SK-N-SH (cell line): ENCODE measurements at regions not wholly inside any gene's neighbourhood (a gene's known extent, or its start where the extent isn't known, plus 50 kb on each side); places are given as distances from the start of the nearest gene placed in this dataset.

ENCODE experiments used
- CTCF ChIA-PET: fragments of 300-600, 350-600 bp; formaldehyde crosslinking; extraction: SDS; loops from one replicate; lab custom pipeline; 2021; lab: Yijun Ruan, JAX
- POLR2A ChIA-PET: fragments of 350-600 bp; sonication (Branson Sonifier 250); formaldehyde crosslinking; extraction: SDS; loops from one replicate; lab custom pipeline; 2020; ENCODE audit warnings: antibody characterized with exemption, inconsistent platforms; lab: Yijun Ruan, JAX
- DNase-seq: peaks from one replicate; pipeline ENCODE4 v3.0.0; 2012
- H2AFZ ChIP-seq: fragments of 200-600 bp; sonication (generic); 2 replicates; pipeline ENCODE4 v1.8.1; 2016; ENCODE audit warnings: antibody characterized with exemption, mild to moderate bottlenecking, low read depth
- H3F3A ChIP-seq: fragments of 200-600 bp; sonication (generic); replicated peaks from 2 replicates; pipeline ENCODE3; 2016; ENCODE audit warnings: antibody characterized with exemption, mild to moderate bottlenecking; ENCODE audit not compliant: insufficient read depth
- H3K27ac ChIP-seq, 2 experiments: fragments of 200-500 bp in 1 of 2; fragments of 200-600 bp in 1 of 2; sonication (Bioruptor generic) in 1 of 2; sonication (generic), shearing (Covaris generic) in 1 of 2; 2 replicates each; pipeline versions ENCODE4 v1.5.1 to v1.6.1; 2014 to 2016; ENCODE audit warnings: low read depth in 2 of 2, inconsistent platforms in 1 of 2, low read length in 1 of 2, mild to moderate bottlenecking in 1 of 2, mixed read lengths in 1 of 2
- H3K27me3 ChIP-seq: fragments of 200-600 bp; sonication (generic), shearing (Covaris generic); 2 replicates; pipeline ENCODE4 v1.6.1; 2016; ENCODE audit warnings: mixed run types; ENCODE audit not compliant: insufficient read depth
- H3K36me3 ChIP-seq, 2 experiments: fragments of 200-500 bp in 1 of 2; fragments of 200-600 bp in 1 of 2; sonication (Bioruptor generic) in 1 of 2; sonication (generic) in 1 of 2; replicated peaks in 1 of 2; 2 replicates each; pipeline versions ENCODE3 to v1.5.1; 2014 to 2016; ENCODE audit warnings: low read length in 1 of 2, mild to moderate bottlenecking in 1 of 2; ENCODE audit not compliant: insufficient read depth in 2 of 2, control insufficient read depth in 1 of 2
- H3K4me1 ChIP-seq, 2 experiments: fragments of 200-500 bp in 1 of 2; fragments of 200-600 bp in 1 of 2; sonication (Bioruptor generic) in 1 of 2; sonication (generic), shearing (Covaris generic) in 1 of 2; 2 replicates each; pipeline versions ENCODE4 v1.5.1 to v1.6.1; 2014 to 2016; ENCODE audit warnings: low read depth in 1 of 2, low read length in 1 of 2, mixed run types in 1 of 2; ENCODE audit not compliant: insufficient read depth in 2 of 2, control insufficient read depth in 1 of 2
- H3K4me2 ChIP-seq: fragments of 200-600 bp; sonication (generic), shearing (Covaris generic); 2 replicates; pipeline ENCODE4 v1.6.1; 2017; ENCODE audit warnings: mixed run types
- H3K4me3 ChIP-seq, 2 experiments: fragments of 200-500 bp in 1 of 2; fragments of 200-600 bp in 1 of 2; sonication (Bioruptor generic) in 1 of 2; sonication (generic), shearing (Covaris generic) in 1 of 2; 2 replicates each; pipeline versions ENCODE4 v1.5.1 to v1.8.1; 2014 to 2016; ENCODE audit warnings: low read depth in 2 of 2, inconsistent platforms in 1 of 2, low read length in 1 of 2, mild to moderate bottlenecking in 1 of 2, mixed read lengths in 1 of 2, moderate library complexity in 1 of 2
- H3K79me2 ChIP-seq: fragments of 200-600 bp; sonication (generic); 2 replicates; pipeline ENCODE4 v1.8.1; 2017; ENCODE audit warnings: mild to moderate bottlenecking; ENCODE audit not compliant: insufficient read depth
- H3K9ac ChIP-seq: fragments of 200-600 bp; sonication (generic); 2 replicates; pipeline ENCODE4 v1.6.1; 2017; ENCODE audit warnings: mixed run types
- H3K9me2 ChIP-seq: fragments of 200-600 bp; sonication (generic); 2 replicates; pipeline ENCODE4 v1.6.1; 2017; ENCODE audit warnings: mixed run types
- H3K9me3 ChIP-seq: fragments of 200-600 bp; sonication (generic); 2 replicates; pipeline ENCODE4 v1.6.1; 2017; ENCODE audit warnings: mixed run types, mild to moderate bottlenecking, moderate library complexity
- H4K20me1 ChIP-seq: fragments of 200-600 bp; sonication (generic); 2 replicates; pipeline ENCODE4 v1.6.1; 2017; ENCODE audit warnings: mild to moderate bottlenecking, mixed run types; ENCODE audit not compliant: insufficient read depth
- ELF1 ChIP-seq: IDR thresholded peaks from 2 replicates; pipeline ENCODE4 v1.4.0; 2012
- EP300 ChIP-seq, 2 experiments: IDR thresholded peaks; 2 replicates each; pipeline versions ENCODE4 v1.4.0 to v1.6.1; 2012; ENCODE audit warnings: borderline replicate concordance in 1 of 2, low read depth in 1 of 2, low read length in 1 of 2
- EZH2phosphoT487 ChIP-seq: fragments of 200-600 bp; sonication (generic); IDR thresholded peaks from 2 replicates; pipeline ENCODE4 v1.6.1; 2017; ENCODE audit warnings: low read depth, mixed run types, mild to moderate bottlenecking, antibody characterized with exemption, moderate library complexity, borderline replicate concordance
- FOXJ3 ChIP-seq: sonication (generic); formaldehyde crosslinking; IDR thresholded peaks from 2 replicates; pipeline ENCODE4 v1.5.1; 2020; ENCODE audit warnings: mild to moderate bottlenecking, missing genetic modification reagents
- GABPA ChIP-seq: IDR thresholded peaks from 2 replicates; pipeline ENCODE4 v1.4.0; 2012; ENCODE audit warnings: low read depth, mild to moderate bottlenecking
- GATA2 ChIP-seq: sonication (generic); formaldehyde crosslinking; IDR thresholded peaks from 2 replicates; pipeline ENCODE4 v1.5.0; 2020; ENCODE audit warnings: mild to moderate bottlenecking, missing genetic modification reagents
- IRF3 ChIP-seq: fragments of 150-350 bp; IDR thresholded peaks from 2 replicates; pipeline ENCODE4 v1.6.1; 2016; ENCODE audit warnings: mild to moderate bottlenecking, low read depth, low read length
- MAX ChIP-seq: IDR thresholded peaks from 2 replicates; pipeline ENCODE4 v1.4.0; 2012; ENCODE audit warnings: low read depth
- MXI1 ChIP-seq: IDR thresholded peaks from 2 replicates; pipeline ENCODE4 v1.6.1; 2012; ENCODE audit warnings: mild to moderate bottlenecking, low read depth, low read length, improper control_type of control experiment
- NRF1 ChIP-seq: IDR thresholded peaks from 2 replicates; pipeline ENCODE4 v1.6.1; 2012; ENCODE audit warnings: low read depth, mild to moderate bottlenecking, low read length
- RAD21 ChIP-seq: IDR thresholded peaks from 2 replicates; pipeline ENCODE4 v1.6.1; 2012; ENCODE audit warnings: mild to moderate bottlenecking, low read length
- RXRA ChIP-seq: IDR thresholded peaks from 2 replicates; pipeline ENCODE4 v1.4.0; 2012; ENCODE audit warnings: low read depth, mild to moderate bottlenecking, borderline replicate concordance
- SMC3 ChIP-seq: IDR thresholded peaks from 2 replicates; pipeline ENCODE4 v1.6.1; 2012; ENCODE audit warnings: low read depth, low read length, improper control_type of control experiment
- TEAD4 ChIP-seq: IDR thresholded peaks from 2 replicates; pipeline ENCODE4 v1.4.0; 2012; ENCODE audit warnings: mild to moderate bottlenecking, borderline replicate concordance; ENCODE audit not compliant: insufficient read depth
- WGBS: methylation state at CpG from one replicate; pipeline ENCODE4 v1.1.6; 2017; ENCODE audit warnings: low lambda C conversion rate; 5-methylcytosine and 5-hydroxymethylcytosine counted together
- TF ChIP-seq, protein P1 (sequence below): fragments of 200-600 bp; sonication (generic); IDR thresholded peaks from 2 replicates; pipeline ENCODE4 v1.6.1; 2017; ENCODE audit warnings: antibody characterized with exemption, mild to moderate bottlenecking, moderate library complexity
- TF ChIP-seq, protein P2 (sequence below): IDR thresholded peaks from 2 replicates; pipeline ENCODE4 v1.6.1; 2012; ENCODE audit warnings: mild to moderate bottlenecking, low read depth, low read length, moderate library complexity

DNA sequence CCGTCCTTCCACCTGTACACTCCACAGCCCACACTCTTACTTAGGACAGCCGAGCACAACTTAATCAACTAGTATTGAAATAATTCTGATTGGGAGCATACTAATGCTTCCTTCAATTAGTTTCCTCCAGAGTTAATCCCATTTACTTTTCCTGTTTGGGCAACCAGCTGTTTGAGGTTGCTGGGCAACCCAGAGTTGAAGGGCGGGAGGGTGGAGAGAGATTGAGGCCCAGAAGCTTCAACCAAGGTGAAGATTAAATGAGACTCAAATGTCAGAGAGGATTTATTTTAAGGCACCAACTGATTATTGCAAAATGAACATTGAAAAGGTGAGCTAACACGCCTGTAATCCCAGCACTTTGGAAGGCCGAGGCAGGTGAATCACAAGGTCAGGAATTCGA is 428.5 kb upstream of the SEMA6D start:
- no peak for DNase-seq
- POLR2A ChIA-PET, result interaction anchor here (1.0 kb wide), 1 partner anchor 9 kb away, joined by 4 read pairs; no protein-coding TSS in a partner anchor
- H3K4me1 ChIP-seq, result no peaks in the 10 kb centered on the region; a peak in 2 of 4 replicates

DNA sequence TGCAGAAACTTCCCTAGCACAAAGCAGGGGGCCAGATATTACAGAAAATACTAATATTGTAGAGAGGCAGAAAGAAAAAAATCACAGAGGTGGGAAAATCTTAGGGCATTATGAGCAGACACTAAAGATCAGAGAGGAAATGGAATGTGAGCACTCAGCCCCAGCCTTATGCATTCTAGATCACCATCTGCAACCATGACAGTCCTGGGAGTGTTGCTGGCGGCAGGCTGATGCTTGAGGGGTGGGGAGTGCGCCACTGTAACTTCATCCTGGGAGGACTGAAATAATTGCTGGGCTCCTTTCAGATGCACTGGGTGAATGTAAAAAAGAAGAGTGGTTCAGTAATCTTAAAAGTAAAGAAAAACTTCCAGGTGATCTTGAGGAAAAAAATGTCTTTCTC is 427.6 kb upstream of the SEMA6D start:
- no peak overlapping the region for H3K4me3 ChIP-seq
- CTCF ChIA-PET, result no interaction called here

More for the DNA sequence above, 428.5 kb upstream of the SEMA6D start:
- 58% methylated on average over 6 of the region's 6 CpGs for WGBS
- H3K36me3 ChIP-seq, result no peaks in the 10 kb centered on the region
- no peaks in the 10 kb centered on the region for H3K27me3 ChIP-seq
- no peak overlapping the region for H3K4me2 ChIP-seq
- no peak overlapping the region for H2AFZ ChIP-seq
- H3K9me2 ChIP-seq, result no peaks in the 10 kb centered on the region
- no peak for TF ChIP-seq ELF1
- no peak for TF ChIP-seq GATA2 (CRISPR knock-in tag)
- no peak for TF ChIP-seq GABPA
- no peak for TF ChIP-seq RXRA
- TF ChIP-seq NRF1, result no peak
- TF ChIP-seq RAD21, result no peak
- TF ChIP-seq MAX, result no peak
- TF ChIP-seq FOXJ3 (CRISPR knock-in tag), result no peak
- TF ChIP-seq, protein P1, sequence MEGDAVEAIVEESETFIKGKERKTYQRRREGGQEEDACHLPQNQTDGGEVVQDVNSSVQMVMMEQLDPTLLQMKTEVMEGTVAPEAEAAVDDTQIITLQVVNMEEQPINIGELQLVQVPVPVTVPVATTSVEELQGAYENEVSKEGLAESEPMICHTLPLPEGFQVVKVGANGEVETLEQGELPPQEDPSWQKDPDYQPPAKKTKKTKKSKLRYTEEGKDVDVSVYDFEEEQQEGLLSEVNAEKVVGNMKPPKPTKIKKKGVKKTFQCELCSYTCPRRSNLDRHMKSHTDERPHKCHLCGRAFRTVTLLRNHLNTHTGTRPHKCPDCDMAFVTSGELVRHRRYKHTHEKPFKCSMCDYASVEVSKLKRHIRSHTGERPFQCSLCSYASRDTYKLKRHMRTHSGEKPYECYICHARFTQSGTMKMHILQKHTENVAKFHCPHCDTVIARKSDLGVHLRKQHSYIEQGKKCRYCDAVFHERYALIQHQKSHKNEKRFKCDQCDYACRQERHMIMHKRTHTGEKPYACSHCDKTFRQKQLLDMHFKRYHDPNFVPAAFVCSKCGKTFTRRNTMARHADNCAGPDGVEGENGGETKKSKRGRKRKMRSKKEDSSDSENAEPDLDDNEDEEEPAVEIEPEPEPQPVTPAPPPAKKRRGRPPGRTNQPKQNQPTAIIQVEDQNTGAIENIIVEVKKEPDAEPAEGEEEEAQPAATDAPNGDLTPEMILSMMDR, result no peak
- TF ChIP-seq EP300 (IDR thresholded peaks at IDR 0.05; ENCODE audit: borderline replicate concordance in 1 of 2, low read depth in 1 of 2, low read length in 1 of 2), result no peak
- no peak for TF ChIP-seq IRF3
- TF ChIP-seq EZH2phosphoT487, result no peak
- TF ChIP-seq MXI1, result no peak
- CTCF ChIA-PET, result no interaction called here
- H3K79me2 ChIP-seq, result no peaks in the 10 kb centered on the region
- no peak overlapping the region for H3K27ac ChIP-seq
- no peaks in the 10 kb centered on the region for H3K9me3 ChIP-seq
- no peaks in the 10 kb centered on the region for H3F3A ChIP-seq
- H3K4me3 ChIP-seq, result no peak overlapping the region
- no peaks in the 10 kb centered on the region for H4K20me1 ChIP-seq
- no peak overlapping the region for H3K9ac ChIP-seq

More for the DNA sequence above, 427.6 kb upstream of the SEMA6D start:
- DNase-seq, result no peak
- Histone ChIP-seq H3K36me3 (no peaks in the 10 kb centered on the region), H3K27ac (no peak overlapping the region), H3K9me3 (no peaks in the 10 kb centered on the region), H4K20me1 (no peaks in the 10 kb centered on the region), H3K9ac (no peak overlapping the region), H3K27me3 (no peaks in the 10 kb centered on the region), H3F3A (no peaks in the 10 kb centered on the region), H3K79me2 (no peaks in the 10 kb centered on the region), H2AFZ (no peak overlapping the region), H3K9me2 (no peaks in the 10 kb centered on the region), H3K4me1 (no peaks in the 10 kb centered on the region; a peak in 2 of 4 replicates), H3K4me2 (no peak overlapping the region)
- no peak for TF ChIP-seq SMC3
- TF ChIP-seq, protein P1, result no peak
- TF ChIP-seq GATA2 (CRISPR knock-in tag), result no peak
- TF ChIP-seq, protein P2, sequence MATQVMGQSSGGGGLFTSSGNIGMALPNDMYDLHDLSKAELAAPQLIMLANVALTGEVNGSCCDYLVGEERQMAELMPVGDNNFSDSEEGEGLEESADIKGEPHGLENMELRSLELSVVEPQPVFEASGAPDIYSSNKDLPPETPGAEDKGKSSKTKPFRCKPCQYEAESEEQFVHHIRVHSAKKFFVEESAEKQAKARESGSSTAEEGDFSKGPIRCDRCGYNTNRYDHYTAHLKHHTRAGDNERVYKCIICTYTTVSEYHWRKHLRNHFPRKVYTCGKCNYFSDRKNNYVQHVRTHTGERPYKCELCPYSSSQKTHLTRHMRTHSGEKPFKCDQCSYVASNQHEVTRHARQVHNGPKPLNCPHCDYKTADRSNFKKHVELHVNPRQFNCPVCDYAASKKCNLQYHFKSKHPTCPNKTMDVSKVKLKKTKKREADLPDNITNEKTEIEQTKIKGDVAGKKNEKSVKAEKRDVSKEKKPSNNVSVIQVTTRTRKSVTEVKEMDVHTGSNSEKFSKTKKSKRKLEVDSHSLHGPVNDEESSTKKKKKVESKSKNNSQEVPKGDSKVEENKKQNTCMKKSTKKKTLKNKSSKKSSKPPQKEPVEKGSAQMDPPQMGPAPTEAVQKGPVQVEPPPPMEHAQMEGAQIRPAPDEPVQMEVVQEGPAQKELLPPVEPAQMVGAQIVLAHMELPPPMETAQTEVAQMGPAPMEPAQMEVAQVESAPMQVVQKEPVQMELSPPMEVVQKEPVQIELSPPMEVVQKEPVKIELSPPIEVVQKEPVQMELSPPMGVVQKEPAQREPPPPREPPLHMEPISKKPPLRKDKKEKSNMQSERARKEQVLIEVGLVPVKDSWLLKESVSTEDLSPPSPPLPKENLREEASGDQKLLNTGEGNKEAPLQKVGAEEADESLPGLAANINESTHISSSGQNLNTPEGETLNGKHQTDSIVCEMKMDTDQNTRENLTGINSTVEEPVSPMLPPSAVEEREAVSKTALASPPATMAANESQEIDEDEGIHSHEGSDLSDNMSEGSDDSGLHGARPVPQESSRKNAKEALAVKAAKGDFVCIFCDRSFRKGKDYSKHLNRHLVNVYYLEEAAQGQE, result no peak
- TF ChIP-seq TEAD4, result no peak
- WGBS, result 33% methylated on average over 2 of the region's 2 CpGs
- POLR2A ChIA-PET, result no interaction called here
